Glutamatergic neuron (in vitro differentiated cells): ENCODE measurements at regions not wholly inside any gene's neighbourhood (a gene's known extent, or its start where the extent isn't known, plus 50 kb on each side); places are given as distances from the start of the nearest gene placed in this dataset.

ENCODE experiments used
- DNase-seq: peaks from one replicate; pipeline ENCODE4 v3.0.0; 2022
- H3K27ac Mint-ChIP-seq: one replicate; pipeline ENCODE4 v1.8.0; 2020; ENCODE audit warnings: mild to moderate bottlenecking, mixed read lengths, inconsistent platforms; ENCODE audit not compliant: unreplicated experiment
- H3K27me3 Mint-ChIP-seq: one replicate; pipeline ENCODE4 v1.8.0; 2020; ENCODE audit warnings: mild to moderate bottlenecking, moderate library complexity, mixed read lengths, inconsistent platforms; ENCODE audit not compliant: unreplicated experiment
- H3K36me3 Mint-ChIP-seq: one replicate; pipeline ENCODE4 v1.8.0; 2020; ENCODE audit warnings: mild to moderate bottlenecking, mixed read lengths, inconsistent platforms; ENCODE audit not compliant: unreplicated experiment
- H3K4me1 Mint-ChIP-seq: one replicate; pipeline ENCODE4 v1.8.0; 2020; ENCODE audit warnings: mild to moderate bottlenecking, low read depth, mixed read lengths, inconsistent platforms; ENCODE audit not compliant: unreplicated experiment
- H3K4me3 Mint-ChIP-seq: one replicate; pipeline ENCODE4 v1.8.0; 2020; ENCODE audit warnings: mild to moderate bottlenecking, mixed read lengths, inconsistent platforms; ENCODE audit not compliant: unreplicated experiment
- H3K9me3 Mint-ChIP-seq: one replicate; pipeline ENCODE4 v1.8.0; 2020; ENCODE audit warnings: mild to moderate bottlenecking, moderate library complexity, mixed read lengths, inconsistent platforms; ENCODE audit not compliant: unreplicated experiment
- CTCF ChIP-seq: fragments of 200-600 bp; sonication (generic); IDR thresholded peaks from one replicate; pipeline ENCODE4 v1.5.0; 2021; ENCODE audit not compliant: partially characterized antibody, unreplicated experiment

DNA sequence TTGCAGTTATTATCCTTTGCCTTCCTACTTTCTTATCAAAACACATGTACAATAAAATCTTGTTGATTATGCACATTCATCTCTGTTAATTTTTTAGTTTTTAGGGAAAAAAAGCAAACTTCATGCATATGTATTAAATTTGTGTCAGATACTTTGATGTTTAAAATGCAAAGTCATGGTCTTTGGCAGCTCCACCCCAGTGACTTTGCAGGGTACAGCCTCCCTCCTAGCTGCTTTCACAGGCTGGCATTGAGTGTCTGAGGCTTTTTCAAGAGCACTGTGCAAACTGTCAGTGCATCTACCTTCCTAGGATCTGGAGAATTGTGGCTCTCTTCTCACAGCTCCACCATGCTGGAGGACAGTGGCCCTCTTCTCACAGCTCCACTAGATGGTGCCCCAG is 1988.1 kb upstream of the PCDH20 start:
- H3K27me3 Mint-ChIP-seq = peaks cover 2% of the 10 kb centered on the region
- H3K36me3 Mint-ChIP-seq = no peaks in the 10 kb centered on the region
- no peak for DNase-seq
- TF ChIP-seq CTCF = no peak
- no peak overlapping the region for H3K4me3 Mint-ChIP-seq
- no peak overlapping the region for H3K27ac Mint-ChIP-seq
- no peaks in the 10 kb centered on the region for H3K4me1 Mint-ChIP-seq
- no peaks in the 10 kb centered on the region for H3K9me3 Mint-ChIP-seq

DNA sequence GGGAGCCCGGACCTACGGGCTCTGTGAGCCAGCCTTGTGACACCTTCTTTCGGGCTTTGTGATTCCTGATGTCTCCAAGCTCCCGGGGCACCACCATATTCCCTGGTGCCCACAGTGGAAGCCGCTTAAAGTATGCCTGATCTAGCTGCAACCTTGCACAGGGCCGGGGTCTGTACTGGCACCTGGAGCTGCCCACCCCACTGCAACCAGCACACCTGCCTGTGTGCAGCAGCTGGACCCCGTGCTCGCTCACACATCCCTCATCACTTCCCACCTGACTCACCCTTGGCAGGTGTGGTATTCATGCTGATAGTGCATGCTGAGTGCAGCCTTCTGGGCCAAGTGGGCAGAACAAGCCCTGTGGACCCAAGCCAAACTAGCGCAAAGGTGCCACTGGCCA is 1981.1 kb upstream of the PCDH20 start:
- no peaks in the 10 kb centered on the region for H3K4me1 Mint-ChIP-seq
- no peaks in the 10 kb centered on the region for H3K27me3 Mint-ChIP-seq
- no peak for DNase-seq
- no peak for TF ChIP-seq CTCF
- no peaks in the 10 kb centered on the region for H3K36me3 Mint-ChIP-seq
- no peak overlapping the region for H3K4me3 Mint-ChIP-seq
- H3K27ac Mint-ChIP-seq = no peak overlapping the region
- no peaks in the 10 kb centered on the region for H3K9me3 Mint-ChIP-seq

DNA sequence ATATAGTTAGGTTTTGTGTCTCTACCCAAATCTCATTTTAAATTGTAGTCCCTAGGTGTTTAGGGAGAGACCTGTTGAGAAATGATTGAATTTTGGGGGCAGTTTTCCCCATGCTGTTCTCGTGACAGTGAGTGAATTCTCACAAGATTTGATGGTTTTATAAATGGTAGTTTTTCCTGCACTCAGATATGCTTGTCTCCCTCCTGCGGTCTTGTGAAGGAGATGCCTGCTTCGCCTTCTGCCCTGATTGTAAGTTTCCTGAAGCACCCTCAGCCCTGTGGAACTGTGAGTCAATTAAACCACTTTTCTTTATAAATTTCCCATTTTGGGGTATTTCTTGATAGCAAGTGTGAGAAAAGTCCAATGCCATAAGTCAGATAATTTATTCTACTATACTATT is 1977.5 kb upstream of the PCDH20 start:
- Mint-ChIP-seq H3K9me3 (no peaks in the 10 kb centered on the region), H3K4me3 (no peak overlapping the region), H3K27ac (no peak overlapping the region), H3K36me3 (no peaks in the 10 kb centered on the region), H3K27me3 (no peaks in the 10 kb centered on the region), H3K4me1 (no peaks in the 10 kb centered on the region)
- DNase-seq = no peak
- TF ChIP-seq CTCF = no peak

GRCh38 chr13:63389756-63390155 is 1974.1 kb upstream of the PCDH20 start:
- H3K36me3 Mint-ChIP-seq = no peaks in the 10 kb centered on the region
- no peak for DNase-seq
- TF ChIP-seq CTCF = no peak
- H3K27ac Mint-ChIP-seq = no peak overlapping the region
- no peaks in the 10 kb centered on the region for H3K27me3 Mint-ChIP-seq
- H3K4me1 Mint-ChIP-seq = no peaks in the 10 kb centered on the region
- no peak overlapping the region for H3K4me3 Mint-ChIP-seq
- no peaks in the 10 kb centered on the region for H3K9me3 Mint-ChIP-seq

DNA sequence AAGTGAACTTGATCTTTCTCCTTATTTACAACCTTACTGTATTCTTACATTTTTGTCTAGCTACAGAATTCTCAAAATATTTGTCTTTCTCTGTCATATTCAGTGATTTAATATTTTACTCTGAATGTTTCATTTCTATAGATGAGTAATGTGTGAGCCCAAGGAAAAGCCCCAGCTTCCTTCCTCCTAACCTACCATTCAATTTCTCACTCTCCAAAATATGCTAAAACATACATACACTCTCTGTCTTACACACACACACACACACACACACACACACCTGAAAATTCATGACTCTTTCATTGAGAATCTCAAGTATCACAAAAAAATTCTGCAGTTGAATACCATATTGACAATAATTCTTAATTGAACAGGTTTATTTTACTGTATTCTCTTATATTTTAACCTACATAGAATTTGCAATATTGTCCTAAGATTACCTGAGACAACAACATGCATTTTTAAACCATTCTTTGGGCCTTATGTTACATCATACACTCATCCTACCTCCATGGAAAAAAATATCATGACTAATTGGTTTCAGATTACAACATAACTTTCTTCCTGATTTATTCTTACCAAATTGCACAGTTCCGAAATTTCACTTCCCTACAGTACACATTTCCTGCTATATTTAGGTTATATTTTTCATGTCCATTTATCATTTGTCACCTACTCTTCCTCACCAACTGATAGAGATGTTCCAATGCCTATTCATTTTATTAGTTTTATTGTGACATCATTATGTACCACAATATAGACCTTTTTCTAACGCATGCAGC is 1965.6 kb upstream of the PCDH20 start:
- no peak for DNase-seq
- Mint-ChIP-seq H3K9me3 (no peaks in the 10 kb centered on the region), H3K27ac (no peak overlapping the region), H3K27me3 (no peaks in the 10 kb centered on the region), H3K4me3 (no peak overlapping the region), H3K4me1 (no peaks in the 10 kb centered on the region), H3K36me3 (no peaks in the 10 kb centered on the region)
- no peak for TF ChIP-seq CTCF
